ENCODE measurements at regions not wholly inside any gene's neighbourhood (a gene's known extent, or its start where the extent isn't known, plus 50 kb on each side); places are given as distances from the start of the nearest gene placed in this dataset.
"Not testable (repeated sequence)": the region's sequence is repeated elsewhere in the genome, so short reads cannot be mapped to it uniquely, and the experiment has no call there.

- no TSS peak for BruUV-seq (replicated peaks)
- Histone ChIP-seq H3K4me1 (ENCODE audit: insufficient read depth, low read length, poor library complexity, severe bottlenecking) (no peaks in the 10 kb centered on the region), H3K27ac (ENCODE audit: low read depth, low read length, poor library complexity, severe bottlenecking) (no peak overlapping the region), H3K36me3 (ENCODE audit: insufficient read depth, low read length, poor library complexity, severe bottlenecking) (no peaks in the 10 kb centered on the region), H3K27me3 (replicated peaks; ENCODE audit: insufficient read depth, low read depth, low read length, poor library complexity) (no peaks in the 10 kb centered on the region), H3K9me3 (ENCODE audit: low read depth, low read length, poor library complexity, severe bottlenecking) (peaks cover 11% of the 10 kb centered on the region), H3K4me3 (ENCODE audit: low read depth, low read length, poor library complexity, severe bottlenecking) (no peak overlapping the region)
- no peak for DNase-seq (ENCODE audit: low spot score)
- POLR2A ChIA-PET (ENCODE audit: low non-redundant PET) = no interaction called here
- TF ChIP-seq EZH2 (IDR thresholded peaks at IDR 0.05; ENCODE audit: borderline replicate concordance, low read depth, low read length, poor library complexity, severe bottlenecking) (no peak), CTCF (conservative IDR thresholded peaks at IDR 0.05; ENCODE audit: low read depth, low read length) (no peak)
- intact Hi-C loops (cut with micrococcal nuclease; ENCODE audit: unreplicated experiment) = no loop called here
- CTCF ChIA-PET = no interaction called here
Measured at GRCh38 chr3:20975188-20975651, 775.8 kb downstream of the ZNF385D start.

GRCh38 chr3:20974396-20974795, 776.6 kb downstream of the ZNF385D start:
- CTCF ChIA-PET = no interaction called here
- Histone ChIP-seq H3K9me3 (ENCODE audit: low read depth, low read length, poor library complexity, severe bottlenecking) (peaks cover 11% of the 10 kb centered on the region), H3K36me3 (ENCODE audit: insufficient read depth, low read length, poor library complexity, severe bottlenecking) (no peaks in the 10 kb centered on the region), H3K4me1 (ENCODE audit: insufficient read depth, low read length, poor library complexity, severe bottlenecking) (no peaks in the 10 kb centered on the region), H3K27ac (ENCODE audit: low read depth, low read length, poor library complexity, severe bottlenecking) (no peak overlapping the region), H3K27me3 (replicated peaks; ENCODE audit: insufficient read depth, low read depth, low read length, poor library complexity) (no peaks in the 10 kb centered on the region), H3K4me3 (ENCODE audit: low read depth, low read length, poor library complexity, severe bottlenecking) (no peak overlapping the region)
- POLR2A ChIA-PET (ENCODE audit: low non-redundant PET) = no interaction called here
- intact Hi-C loops (cut with micrococcal nuclease; ENCODE audit: unreplicated experiment) = no loop called here
- no peak for DNase-seq (ENCODE audit: low spot score)
- TF ChIP-seq EZH2 (IDR thresholded peaks at IDR 0.05; ENCODE audit: borderline replicate concordance, low read depth, low read length, poor library complexity, severe bottlenecking) (no peak), CTCF (conservative IDR thresholded peaks at IDR 0.05; ENCODE audit: low read depth, low read length) (no peak)
- no TSS peak for BruUV-seq (replicated peaks)

DNA sequence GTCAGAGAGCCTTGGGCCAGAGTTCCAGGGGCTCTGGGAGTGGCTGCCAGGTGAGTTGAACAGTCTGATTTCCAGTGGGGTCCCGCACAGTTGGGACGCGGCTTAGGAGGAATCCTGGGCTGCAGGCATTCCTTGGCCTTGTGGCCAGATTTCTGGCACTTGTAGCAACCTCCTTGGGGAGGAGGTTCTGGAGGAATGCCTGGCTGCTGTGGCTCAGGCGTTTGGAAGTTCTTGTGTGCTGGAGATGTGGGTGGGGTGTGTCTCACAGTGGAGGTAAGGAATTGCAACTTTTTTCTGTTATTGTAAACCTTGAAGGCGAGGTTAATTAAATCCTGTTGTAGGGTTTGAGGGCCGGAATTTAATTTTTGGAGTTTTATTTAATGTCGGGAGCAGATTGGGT, 780.2 kb downstream of the ZNF385D start:
- BruUV-seq (replicated peaks); DNase-seq (ENCODE audit: low spot score); H3K4me3 ChIP-seq (ENCODE audit: low read depth, low read length, poor library complexity, severe bottlenecking); H3K36me3 ChIP-seq (ENCODE audit: insufficient read depth, low read length, poor library complexity, severe bottlenecking); H3K27ac ChIP-seq (ENCODE audit: low read depth, low read length, poor library complexity, severe bottlenecking); POLR2A ChIA-PET (ENCODE audit: low non-redundant PET); H3K27me3 ChIP-seq (replicated peaks; ENCODE audit: insufficient read depth, low read depth, low read length, poor library complexity); intact Hi-C loops (cut with micrococcal nuclease; ENCODE audit: unreplicated experiment); H3K9me3 ChIP-seq (ENCODE audit: low read depth, low read length, poor library complexity, severe bottlenecking); CTCF ChIA-PET; H3K4me1 ChIP-seq (ENCODE audit: insufficient read depth, low read length, poor library complexity, severe bottlenecking): not testable (repeated sequence)

DNA sequence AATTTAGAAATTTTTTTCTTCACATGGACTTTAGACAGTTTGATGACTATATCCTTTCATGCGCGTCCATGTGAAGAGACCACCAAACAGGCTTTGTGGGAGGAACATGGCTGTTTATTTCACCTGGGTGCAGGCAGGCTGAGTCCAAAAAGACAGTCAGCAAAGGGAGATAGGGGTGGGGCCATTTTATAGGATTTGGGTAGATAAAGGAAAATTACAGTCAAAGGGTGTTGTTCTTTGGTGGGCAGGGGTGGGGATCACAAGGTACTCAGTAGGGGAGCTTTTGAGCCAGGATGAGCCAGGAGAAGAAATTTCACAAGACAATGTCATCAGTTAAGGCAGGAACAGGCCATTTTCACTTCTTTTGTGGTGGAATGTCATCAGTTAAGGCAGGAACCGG, 781.5 kb upstream of the SGO1 start:
- BruUV-seq (replicated peaks); H3K4me1 ChIP-seq (ENCODE audit: insufficient read depth, low read length, poor library complexity, severe bottlenecking); H3K4me3 ChIP-seq (ENCODE audit: low read depth, low read length, poor library complexity, severe bottlenecking); H3K27ac ChIP-seq (ENCODE audit: low read depth, low read length, poor library complexity, severe bottlenecking); POLR2A ChIA-PET (ENCODE audit: low non-redundant PET); H3K36me3 ChIP-seq (ENCODE audit: insufficient read depth, low read length, poor library complexity, severe bottlenecking); intact Hi-C loops (cut with micrococcal nuclease; ENCODE audit: unreplicated experiment); DNase-seq (ENCODE audit: low spot score); H3K27me3 ChIP-seq (replicated peaks; ENCODE audit: insufficient read depth, low read depth, low read length, poor library complexity); CTCF ChIA-PET: not testable (repeated sequence)
- peaks cover 11% of the 10 kb centered on the region for H3K9me3 ChIP-seq (ENCODE audit: low read depth, low read length, poor library complexity, severe bottlenecking)

All from A673 (cell line).